Osteocyte (in vitro differentiated cells): ENCODE measurements at regions not wholly inside any gene's neighbourhood (a gene's known extent, or its start where the extent isn't known, plus 50 kb on each side); places are given as distances from the start of the nearest gene placed in this dataset.

Experiments used
- DNase-seq: peaks from one replicate; pipeline ENCODE4 v3.0.0; 2021; ENCODE audit warnings: mixed read lengths; ENCODE audit not compliant: unreplicated experiment; ENCODE audit errors: extremely low spot score
- H3K27ac Mint-ChIP-seq: one replicate; pipeline ENCODE4 v1.8.0; 2021; ENCODE audit warnings: mild to moderate bottlenecking, mixed read lengths; ENCODE audit not compliant: unreplicated experiment
- H3K27me3 Mint-ChIP-seq: one replicate; pipeline ENCODE4 v1.8.0; 2021; ENCODE audit warnings: mixed read lengths; ENCODE audit not compliant: unreplicated experiment
- H3K36me3 Mint-ChIP-seq: one replicate; pipeline ENCODE4 v1.8.0; 2021; ENCODE audit warnings: mixed read lengths; ENCODE audit not compliant: unreplicated experiment
- H3K4me1 Mint-ChIP-seq: one replicate; pipeline ENCODE4 v1.8.0; 2021; ENCODE audit warnings: mixed read lengths; ENCODE audit not compliant: unreplicated experiment
- H3K4me3 Mint-ChIP-seq: one replicate; pipeline ENCODE4 v1.8.0; 2021; ENCODE audit warnings: mild to moderate bottlenecking, moderate library complexity, mixed read lengths; ENCODE audit not compliant: unreplicated experiment
- H3K9me3 Mint-ChIP-seq: one replicate; pipeline ENCODE4 v1.8.0; 2021; ENCODE audit warnings: mixed read lengths; ENCODE audit not compliant: unreplicated experiment
- CTCF ChIP-seq: fragments of 200-600 bp; sonication (generic); IDR thresholded peaks from 2 replicates; pipeline ENCODE4 v1.5.0; 2021; ENCODE audit warnings: antibody characterized with exemption, mild to moderate bottlenecking, moderate library complexity

- no peak overlapping the region for H3K4me3 Mint-ChIP-seq
- TF ChIP-seq CTCF = peak; percentile 50
- no peaks in the 10 kb centered on the region for H3K9me3 Mint-ChIP-seq
- no peaks in the 10 kb centered on the region for H3K36me3 Mint-ChIP-seq
- no peaks in the 10 kb centered on the region for H3K4me1 Mint-ChIP-seq
- DNase-seq = no peak
- no peak overlapping the region for H3K27ac Mint-ChIP-seq
- peaks cover 19% of the 10 kb centered on the region for H3K27me3 Mint-ChIP-seq
Observed at GRCh38 chr2:183359867-183360266, 235.6 kb downstream of the NUP35 start.

- H3K27ac Mint-ChIP-seq = no peak overlapping the region
- H3K4me1 Mint-ChIP-seq = no peaks in the 10 kb centered on the region
- no peaks in the 10 kb centered on the region for H3K36me3 Mint-ChIP-seq
- H3K9me3 Mint-ChIP-seq = no peaks in the 10 kb centered on the region
- no peak overlapping the region for H3K4me3 Mint-ChIP-seq
- H3K27me3 Mint-ChIP-seq = peaks cover 8% of the 10 kb centered on the region
- DNase-seq = no peak
- no peak for TF ChIP-seq CTCF
Observed at GRCh38 chr2:183371545-183371944, 247.3 kb downstream of the NUP35 start.

- DNase-seq = no peak
- no peak overlapping the region for H3K27ac Mint-ChIP-seq
- H3K36me3 Mint-ChIP-seq = no peaks in the 10 kb centered on the region
- no peak for TF ChIP-seq CTCF
- H3K27me3 Mint-ChIP-seq = peaks cover 3% of the 10 kb centered on the region
- H3K4me3 Mint-ChIP-seq = no peak overlapping the region
- H3K9me3 Mint-ChIP-seq = no peaks in the 10 kb centered on the region
- no peaks in the 10 kb centered on the region for H3K4me1 Mint-ChIP-seq
Observed at GRCh38 chr2:183375821-183376220, 251.6 kb downstream of the NUP35 start.

GRCh38 chr2:183383854-183384253, 259.6 kb downstream of the NUP35 start:
- no peak for TF ChIP-seq CTCF
- Mint-ChIP-seq H3K27me3 (peaks cover 3% of the 10 kb centered on the region), H3K4me3 (no peak overlapping the region), H3K4me1 (no peaks in the 10 kb centered on the region), H3K9me3 (peaks cover 17% of the 10 kb centered on the region), H3K36me3 (no peaks in the 10 kb centered on the region), H3K27ac (no peak overlapping the region)
- DNase-seq = no peak

- no peak for DNase-seq
- peaks cover 26% of the 10 kb centered on the region for H3K9me3 Mint-ChIP-seq
- peaks cover 2% of the 10 kb centered on the region for H3K27me3 Mint-ChIP-seq
- no peak overlapping the region for H3K27ac Mint-ChIP-seq
- H3K36me3 Mint-ChIP-seq = no peaks in the 10 kb centered on the region
- H3K4me3 Mint-ChIP-seq = no peak overlapping the region
- H3K4me1 Mint-ChIP-seq = no peaks in the 10 kb centered on the region
- no peak for TF ChIP-seq CTCF
Observed at GRCh38 chr2:183389546-183390080, 265.4 kb downstream of the NUP35 start.
